ENCODE measurements at regions not wholly inside any gene's neighbourhood (a gene's known extent, or its start where the extent isn't known, plus 50 kb on each side); places are given as distances from the start of the nearest gene placed in this dataset.

- no peak for TF ChIP-seq GATA2 (IDR thresholded peaks at IDR 0.05; ENCODE audit: low read depth, low read length)
- no peak for TF ChIP-seq GATA3 (IDR thresholded peaks at IDR 0.05; ENCODE audit: low read depth, low read length)
These were observed 101.6 kb upstream of the FRMD1 start for GRCh38 chr6:168180548-168181011.

Measured in SH-SY5Y (cell line).